GM23338 (cell line): ENCODE measurements at regions not wholly inside any gene's neighbourhood (a gene's known extent, or its start where the extent isn't known, plus 50 kb on each side); places are given as distances from the start of the nearest gene placed in this dataset.
A peak's percentile ranks its signal among the peaks of the same experiment; 100 is the strongest.

Experiments
- ATAC-seq: fragments of 200-7000 bp; cut with Tn5 transposase; 3 replicates; pipeline ENCODE4 v1.9.1; 2020
- DNase-seq: peaks from one replicate; pipeline ENCODE4 v3.0.0-alpha.2; 2015; ENCODE audit warnings: low spot score
- H2AFZ ChIP-seq: fragments of 200-600 bp; sonication (generic); 2 replicates; pipeline ENCODE4 v1.8.0; 2016; ENCODE audit warnings: antibody characterized with exemption, mild to moderate bottlenecking, moderate library complexity
- H3F3A ChIP-seq: fragments of 200-600 bp; sonication (generic); replicated peaks from 2 replicates; pipeline ENCODE4 v1.8.0; 2017; ENCODE audit warnings: antibody characterized with exemption, mixed run types, low read depth
- H3K27ac ChIP-seq: fragments of 200-600 bp; sonication (generic); 2 replicates; pipeline ENCODE4 v1.6.1; 2016; ENCODE audit warnings: low read depth
- H3K27me3 ChIP-seq: fragments of 200-600 bp; sonication (generic); 2 replicates; pipeline ENCODE4 v1.8.0; 2016; ENCODE audit warnings: mild to moderate bottlenecking, mixed run types, moderate library complexity; ENCODE audit not compliant: insufficient read depth
- H3K36me3 ChIP-seq: fragments of 200-600 bp; sonication (generic); 2 replicates; pipeline ENCODE4 v1.8.0; 2016; ENCODE audit warnings: mild to moderate bottlenecking; ENCODE audit not compliant: insufficient read depth
- H3K4me1 ChIP-seq: fragments of 200-600 bp; sonication (generic); 2 replicates; pipeline ENCODE4 v1.8.0; 2016; ENCODE audit warnings: mild to moderate bottlenecking, moderate library complexity; ENCODE audit not compliant: insufficient read depth
- H3K4me2 ChIP-seq: fragments of 200-600 bp; sonication (generic); 2 replicates; pipeline ENCODE4 v1.7.1; 2017; ENCODE audit warnings: mixed run types
- H3K4me3 ChIP-seq: fragments of 200-600 bp; sonication (generic); 2 replicates; pipeline ENCODE4 v1.6.1; 2016; ENCODE audit warnings: mixed run types
- H3K79me2 ChIP-seq: fragments of 200-600 bp; sonication (generic); replicated peaks from 2 replicates; pipeline ENCODE4 v1.8.0; 2017; ENCODE audit warnings: mild to moderate bottlenecking; ENCODE audit not compliant: insufficient read depth
- H3K9me2 ChIP-seq: fragments of 200-600 bp; sonication (generic); 2 replicates; pipeline ENCODE4 v1.8.0; 2017; ENCODE audit not compliant: insufficient read depth
- H4K20me1 ChIP-seq: fragments of 200-600 bp; sonication (generic); replicated peaks from 2 replicates; pipeline ENCODE4 v1.8.0; 2017; ENCODE audit warnings: mild to moderate bottlenecking; ENCODE audit not compliant: insufficient read depth
- H3K27ac Mint-ChIP-seq: 2 replicates; pipeline ENCODE4 v1.8.0; 2020; ENCODE audit warnings: inconsistent platforms, mild to moderate bottlenecking, moderate library complexity, mixed read lengths
- H3K27me3 Mint-ChIP-seq: 3 replicates; pipeline ENCODE4 v1.8.0; 2022; ENCODE audit warnings: low read depth, mild to moderate bottlenecking, moderate library complexity, mixed read lengths, inconsistent platforms; ENCODE audit not compliant: insufficient read depth, poor library complexity
- H3K36me3 Mint-ChIP-seq: 3 replicates; pipeline ENCODE4 v1.8.0; 2021; ENCODE audit warnings: low read depth, mild to moderate bottlenecking, inconsistent platforms, moderate library complexity, mixed read lengths
- H3K4me1 Mint-ChIP-seq: 3 replicates; pipeline ENCODE4 v1.8.0; 2020; ENCODE audit warnings: mild to moderate bottlenecking, inconsistent platforms, mixed read lengths
- H3K4me3 Mint-ChIP-seq: 3 replicates; pipeline ENCODE4 v1.8.0; 2021; ENCODE audit warnings: moderate library complexity, mild to moderate bottlenecking, inconsistent platforms, mixed read lengths
- H3K9me3 Mint-ChIP-seq: 3 replicates; pipeline ENCODE4 v1.8.0; 2020; ENCODE audit warnings: moderate library complexity, mild to moderate bottlenecking, inconsistent platforms, mixed read lengths
- CREB1 ChIP-seq: fragments of 250-450 bp; sonication (Bioruptor Pico); IDR thresholded peaks from 2 replicates; pipeline ENCODE4 v1.5.0; 2020; ENCODE audit warnings: low read depth, mild to moderate bottlenecking, moderate library complexity
- EZH2phosphoT487 ChIP-seq: fragments of 200-600 bp; sonication (generic); IDR thresholded peaks from one replicate; pipeline ENCODE4 v1.8.1; 2018; ENCODE audit warnings: antibody characterized with exemption; ENCODE audit not compliant: unreplicated experiment
- NANOG ChIP-seq: IDR thresholded peaks from 2 replicates; pipeline ENCODE4 v1.6.1; 2016; ENCODE audit warnings: antibody characterized with exemption, borderline replicate concordance
- POLR2AphosphoS5 ChIP-seq: IDR thresholded peaks from 2 replicates; pipeline ENCODE4 v1.6.1; 2016; ENCODE audit warnings: antibody characterized with exemption, low read depth
- REST ChIP-seq: IDR thresholded peaks from one replicate; pipeline ENCODE4 v1.6.1; 2018; ENCODE audit warnings: antibody characterized with exemption; ENCODE audit not compliant: unreplicated experiment
- STAT1 ChIP-seq: IDR thresholded peaks from one replicate; pipeline ENCODE4 v1.6.1; 2016; ENCODE audit warnings: antibody characterized with exemption; ENCODE audit not compliant: unreplicated experiment
- ZNF331 ChIP-seq: fragments of 250-450 bp; sonication (Bioruptor Pico); IDR thresholded peaks from 2 replicates; pipeline ENCODE4 v1.5.0; 2020; ENCODE audit warnings: low read depth, mild to moderate bottlenecking, moderate library complexity
- TF ChIP-seq, protein P1 (sequence below): fragments of 250-450 bp; sonication (Bioruptor Pico); IDR thresholded peaks from 2 replicates; pipeline ENCODE4 v1.5.0; 2020; ENCODE audit warnings: mild to moderate bottlenecking, moderate library complexity

GRCh38 chr6:91500689-91501303, 913.9 kb upstream of the MAP3K7 start (continued):
- TF ChIP-seq ZNF331 (CRISPR knock-in tag) (no peak), POLR2AphosphoS5 (no peak), NANOG (no peak), CREB1 (CRISPR knock-in tag) (no peak), STAT1 (no peak), EZH2phosphoT487 (no peak), REST (no peak)

- H4K20me1 ChIP-seq: no peaks in the 10 kb centered on the region
- no peak overlapping the region for H3K27ac ChIP-seq
- peaks cover 2% of the 10 kb centered on the region for H3K27me3 Mint-ChIP-seq
- no peak overlapping the region for H3K4me2 ChIP-seq
- no peaks in the 10 kb centered on the region for H3K4me1 Mint-ChIP-seq
- no peak for TF ChIP-seq REST
- no peak for TF ChIP-seq EZH2phosphoT487
- TF ChIP-seq STAT1: no peak
- TF ChIP-seq, protein P1, sequence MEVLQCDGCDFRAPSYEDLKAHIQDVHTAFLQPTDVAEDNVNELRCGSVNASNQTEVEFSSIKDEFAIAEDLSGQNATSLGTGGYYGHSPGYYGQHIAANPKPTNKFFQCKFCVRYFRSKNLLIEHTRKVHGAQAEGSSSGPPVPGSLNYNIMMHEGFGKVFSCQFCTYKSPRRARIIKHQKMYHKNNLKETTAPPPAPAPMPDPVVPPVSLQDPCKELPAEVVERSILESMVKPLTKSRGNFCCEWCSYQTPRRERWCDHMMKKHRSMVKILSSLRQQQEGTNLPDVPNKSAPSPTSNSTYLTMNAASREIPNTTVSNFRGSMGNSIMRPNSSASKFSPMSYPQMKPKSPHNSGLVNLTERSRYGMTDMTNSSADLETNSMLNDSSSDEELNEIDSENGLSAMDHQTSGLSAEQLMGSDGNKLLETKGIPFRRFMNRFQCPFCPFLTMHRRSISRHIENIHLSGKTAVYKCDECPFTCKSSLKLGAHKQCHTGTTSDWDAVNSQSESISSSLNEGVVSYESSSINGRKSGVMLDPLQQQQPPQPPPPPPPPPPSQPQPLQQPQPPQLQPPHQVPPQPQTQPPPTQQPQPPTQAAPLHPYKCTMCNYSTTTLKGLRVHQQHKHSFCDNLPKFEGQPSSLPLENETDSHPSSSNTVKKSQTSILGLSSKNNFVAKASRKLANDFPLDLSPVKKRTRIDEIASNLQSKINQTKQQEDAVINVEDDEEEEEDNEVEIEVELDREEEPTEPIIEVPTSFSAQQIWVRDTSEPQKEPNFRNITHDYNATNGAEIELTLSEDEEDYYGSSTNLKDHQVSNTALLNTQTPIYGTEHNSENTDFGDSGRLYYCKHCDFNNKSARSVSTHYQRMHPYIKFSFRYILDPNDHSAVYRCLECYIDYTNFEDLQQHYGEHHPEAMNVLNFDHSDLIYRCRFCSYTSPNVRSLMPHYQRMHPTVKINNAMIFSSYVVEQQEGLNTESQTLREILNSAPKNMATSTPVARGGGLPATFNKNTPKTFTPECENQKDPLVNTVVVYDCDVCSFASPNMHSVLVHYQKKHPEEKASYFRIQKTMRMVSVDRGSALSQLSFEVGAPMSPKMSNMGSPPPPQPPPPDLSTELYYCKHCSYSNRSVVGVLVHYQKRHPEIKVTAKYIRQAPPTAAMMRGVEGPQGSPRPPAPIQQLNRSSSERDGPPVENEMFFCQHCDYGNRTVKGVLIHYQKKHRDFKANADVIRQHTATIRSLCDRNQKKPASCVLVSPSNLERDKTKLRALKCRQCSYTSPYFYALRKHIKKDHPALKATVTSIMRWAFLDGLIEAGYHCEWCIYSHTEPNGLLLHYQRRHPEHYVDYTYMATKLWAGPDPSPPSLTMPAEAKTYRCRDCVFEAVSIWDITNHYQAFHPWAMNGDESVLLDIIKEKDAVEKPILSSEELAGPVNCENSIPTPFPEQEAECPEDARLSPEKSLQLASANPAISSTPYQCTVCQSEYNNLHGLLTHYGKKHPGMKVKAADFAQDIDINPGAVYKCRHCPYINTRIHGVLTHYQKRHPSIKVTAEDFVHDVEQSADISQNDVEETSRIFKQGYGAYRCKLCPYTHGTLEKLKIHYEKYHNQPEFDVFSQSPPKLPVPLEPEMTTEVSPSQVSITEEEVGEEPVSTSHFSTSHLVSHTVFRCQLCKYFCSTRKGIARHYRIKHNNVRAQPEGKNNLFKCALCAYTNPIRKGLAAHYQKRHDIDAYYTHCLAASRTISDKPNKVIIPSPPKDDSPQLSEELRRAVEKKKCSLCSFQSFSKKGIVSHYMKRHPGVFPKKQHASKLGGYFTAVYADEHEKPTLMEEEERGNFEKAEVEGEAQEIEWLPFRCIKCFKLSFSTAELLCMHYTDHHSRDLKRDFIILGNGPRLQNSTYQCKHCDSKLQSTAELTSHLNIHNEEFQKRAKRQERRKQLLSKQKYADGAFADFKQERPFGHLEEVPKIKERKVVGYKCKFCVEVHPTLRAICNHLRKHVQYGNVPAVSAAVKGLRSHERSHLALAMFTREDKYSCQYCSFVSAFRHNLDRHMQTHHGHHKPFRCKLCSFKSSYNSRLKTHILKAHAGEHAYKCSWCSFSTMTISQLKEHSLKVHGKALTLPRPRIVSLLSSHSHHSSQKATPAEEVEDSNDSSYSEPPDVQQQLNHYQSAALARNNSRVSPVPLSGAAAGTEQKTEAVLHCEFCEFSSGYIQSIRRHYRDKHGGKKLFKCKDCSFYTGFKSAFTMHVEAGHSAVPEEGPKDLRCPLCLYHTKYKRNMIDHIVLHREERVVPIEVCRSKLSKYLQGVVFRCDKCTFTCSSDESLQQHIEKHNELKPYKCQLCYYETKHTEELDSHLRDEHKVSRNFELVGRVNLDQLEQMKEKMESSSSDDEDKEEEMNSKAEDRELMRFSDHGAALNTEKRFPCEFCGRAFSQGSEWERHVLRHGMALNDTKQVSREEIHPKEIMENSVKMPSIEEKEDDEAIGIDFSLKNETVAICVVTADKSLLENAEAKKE: no peak
- H3K4me3 Mint-ChIP-seq: no peak overlapping the region
- H3K9me2 ChIP-seq: no peaks in the 10 kb centered on the region; the same call in 1 of the 2 replicates
- ATAC-seq: no peak
- no peak overlapping the region for H3K27ac Mint-ChIP-seq
- no peak overlapping the region for H3K4me3 ChIP-seq
- no peaks in the 10 kb centered on the region for H3K27me3 ChIP-seq
- H2AFZ ChIP-seq: no peak overlapping the region
- H3K4me1 ChIP-seq: no peaks in the 10 kb centered on the region
- H3K9me3 Mint-ChIP-seq: no peaks in the 10 kb centered on the region
- no peaks in the 10 kb centered on the region for H3K79me2 ChIP-seq
- peak; percentile 6 for DNase-seq
- no peaks in the 10 kb centered on the region for H3F3A ChIP-seq
- no peaks in the 10 kb centered on the region for H3K36me3 Mint-ChIP-seq
- no peaks in the 10 kb centered on the region for H3K36me3 ChIP-seq
These were observed 911.7 kb upstream of the MAP3K7 start for GRCh38 chr6:91498576-91498975.
